ENCODE measurements at regions not wholly inside any gene's neighbourhood (a gene's known extent, or its start where the extent isn't known, plus 50 kb on each side); places are given as distances from the start of the nearest gene placed in this dataset.

GRCh38 chr2:47277987-47278386 is 91.1 kb upstream of the EPCAM start:
- no peak for DNase-seq (ENCODE audit: low spot score, unreplicated experiment)
- TF ChIP-seq CTCF (IDR thresholded peaks at IDR 0.05; ENCODE audit: unreplicated experiment) = no peak

GRCh38 chr2:47277187-47277586 is 91.9 kb upstream of the EPCAM start:
- TF ChIP-seq CTCF (IDR thresholded peaks at IDR 0.05; ENCODE audit: unreplicated experiment) = no peak
- peaks cover 3% of the 10 kb centered on the region for H3K9me3 Mint-ChIP-seq (ENCODE audit: low read depth)
- DNase-seq (ENCODE audit: low spot score, unreplicated experiment) = no peak
- peaks cover 5% of the 10 kb centered on the region for H3K36me3 Mint-ChIP-seq (ENCODE audit: insufficient read depth)
- H3K27ac Mint-ChIP-seq = no peak overlapping the region
- peaks cover 2% of the 10 kb centered on the region for H3K4me1 Mint-ChIP-seq (ENCODE audit: low read depth)
- peaks cover 4% of the 10 kb centered on the region for H3K27me3 Mint-ChIP-seq
- no peak overlapping the region for H3K4me3 Mint-ChIP-seq (ENCODE audit: low read depth)

More at GRCh38 chr2:47277987-47278386, 91.1 kb upstream of the EPCAM start:
- Mint-ChIP-seq H3K36me3 (ENCODE audit: insufficient read depth) (peaks cover 8% of the 10 kb centered on the region), H3K4me1 (ENCODE audit: low read depth) (peaks cover 2% of the 10 kb centered on the region), H3K27me3 (peaks cover 4% of the 10 kb centered on the region), H3K9me3 (ENCODE audit: low read depth) (peaks cover 8% of the 10 kb centered on the region), H3K27ac (no peak overlapping the region), H3K4me3 (ENCODE audit: low read depth) (no peak overlapping the region)

GRCh38 chr2:47276061-47276460 is 93.0 kb upstream of the EPCAM start:
- Mint-ChIP-seq H3K36me3 (ENCODE audit: insufficient read depth) (peaks cover 2% of the 10 kb centered on the region), H3K9me3 (ENCODE audit: low read depth) (no peaks in the 10 kb centered on the region), H3K4me1 (ENCODE audit: low read depth) (peaks cover 2% of the 10 kb centered on the region), H3K27me3 (peaks cover 4% of the 10 kb centered on the region), H3K27ac (no peak overlapping the region), H3K4me3 (ENCODE audit: low read depth) (no peak overlapping the region)
- DNase-seq (ENCODE audit: low spot score, unreplicated experiment) = no peak
- no peak for TF ChIP-seq CTCF (IDR thresholded peaks at IDR 0.05; ENCODE audit: unreplicated experiment)

GRCh38 chr2:47274054-47274782 is 94.9 kb upstream of the EPCAM start:
- no peaks in the 10 kb centered on the region for H3K9me3 Mint-ChIP-seq (ENCODE audit: low read depth)
- H3K4me1 Mint-ChIP-seq (ENCODE audit: low read depth) = peaks cover 3% of the 10 kb centered on the region
- no peak for DNase-seq (ENCODE audit: low spot score, unreplicated experiment)
- H3K27ac Mint-ChIP-seq = peak overlapping the region; percentile 5
- no peak overlapping the region for H3K4me3 Mint-ChIP-seq (ENCODE audit: low read depth)
- TF ChIP-seq CTCF (IDR thresholded peaks at IDR 0.05; ENCODE audit: unreplicated experiment) = no peak
- peaks cover 8% of the 10 kb centered on the region for H3K27me3 Mint-ChIP-seq
- H3K36me3 Mint-ChIP-seq (ENCODE audit: insufficient read depth) = no peaks in the 10 kb centered on the region

GRCh38 chr2:47272905-47273758 is 96.0 kb upstream of the EPCAM start:
- no peak for TF ChIP-seq CTCF (IDR thresholded peaks at IDR 0.05; ENCODE audit: unreplicated experiment)
- Mint-ChIP-seq H3K27ac (peak overlapping the region; percentile 15), H3K27me3 (peaks cover 8% of the 10 kb centered on the region), H3K36me3 (ENCODE audit: insufficient read depth) (no peaks in the 10 kb centered on the region), H3K4me3 (ENCODE audit: low read depth) (no peak overlapping the region), H3K9me3 (ENCODE audit: low read depth) (no peaks in the 10 kb centered on the region), H3K4me1 (ENCODE audit: low read depth) (peaks cover 3% of the 10 kb centered on the region)
- DNase-seq (ENCODE audit: low spot score, unreplicated experiment) = no peak
